ENCODE measurements at regions not wholly inside any gene's neighbourhood (a gene's known extent, or its start where the extent isn't known, plus 50 kb on each side); places are given as distances from the start of the nearest gene placed in this dataset.

DNA sequence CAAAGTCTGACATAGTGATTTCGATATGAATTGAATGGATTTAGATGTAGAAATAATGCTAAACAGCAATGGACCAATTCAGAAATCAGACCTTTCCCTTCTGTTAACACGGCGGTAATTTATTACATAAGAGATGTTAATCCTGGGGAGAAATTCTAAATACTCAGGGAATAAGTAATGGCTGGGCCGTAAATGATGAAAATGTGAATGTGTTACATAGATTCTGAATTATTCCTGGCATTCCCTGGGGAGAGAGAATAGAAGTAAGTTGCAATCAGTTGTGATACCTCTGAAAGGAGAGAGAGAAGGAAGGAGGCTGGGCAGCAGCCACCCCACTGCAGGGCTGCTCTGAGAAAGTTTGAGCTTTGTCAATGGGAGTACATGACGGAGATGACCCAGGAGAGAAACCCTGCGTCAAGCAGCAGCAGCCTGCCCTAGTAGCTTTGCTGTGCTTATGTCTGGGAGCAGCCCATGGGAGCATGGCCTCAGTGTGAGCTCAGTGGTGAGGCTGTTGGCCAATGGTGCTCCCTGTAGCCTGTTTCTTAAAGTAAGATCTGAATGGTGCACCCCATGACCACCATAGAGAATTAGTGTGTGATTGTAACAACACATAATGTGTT is 420.1 kb downstream of the MTRR start:
- intact Hi-C loops (cut with DNase I, micrococcal nuclease), result no loop called here

DNA sequence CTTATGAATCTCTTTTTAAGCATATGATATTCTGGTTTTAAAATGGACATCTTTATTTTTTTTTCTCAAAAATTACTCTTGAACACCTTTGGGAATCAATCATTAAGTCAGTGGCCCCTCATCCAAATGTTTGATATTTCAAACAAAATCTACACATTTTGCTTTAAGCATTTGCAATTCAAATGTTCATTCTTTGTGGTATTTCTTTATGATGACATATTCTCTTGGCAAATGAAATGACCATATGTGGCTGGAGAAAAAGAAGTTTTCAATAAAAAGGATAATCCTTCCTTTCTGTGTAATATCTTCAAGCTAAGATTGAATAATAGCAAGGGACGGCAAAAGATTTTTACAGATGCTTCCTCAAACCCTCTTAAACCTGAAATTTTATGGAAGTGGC is 420.8 kb downstream of the MTRR start:
- H3K4me3 ChIP-seq, result no peak overlapping the region
- no peaks in the 10 kb centered on the region for H3K9me3 ChIP-seq
- DNase-seq (no peak), ATAC-seq (no peak)
- H3K36me3 ChIP-seq (ENCODE audit: low read depth), result no peaks in the 10 kb centered on the region
- no peaks in the 10 kb centered on the region for H3K4me1 ChIP-seq (ENCODE audit: low read depth)
- TF ChIP-seq, protein P1, sequence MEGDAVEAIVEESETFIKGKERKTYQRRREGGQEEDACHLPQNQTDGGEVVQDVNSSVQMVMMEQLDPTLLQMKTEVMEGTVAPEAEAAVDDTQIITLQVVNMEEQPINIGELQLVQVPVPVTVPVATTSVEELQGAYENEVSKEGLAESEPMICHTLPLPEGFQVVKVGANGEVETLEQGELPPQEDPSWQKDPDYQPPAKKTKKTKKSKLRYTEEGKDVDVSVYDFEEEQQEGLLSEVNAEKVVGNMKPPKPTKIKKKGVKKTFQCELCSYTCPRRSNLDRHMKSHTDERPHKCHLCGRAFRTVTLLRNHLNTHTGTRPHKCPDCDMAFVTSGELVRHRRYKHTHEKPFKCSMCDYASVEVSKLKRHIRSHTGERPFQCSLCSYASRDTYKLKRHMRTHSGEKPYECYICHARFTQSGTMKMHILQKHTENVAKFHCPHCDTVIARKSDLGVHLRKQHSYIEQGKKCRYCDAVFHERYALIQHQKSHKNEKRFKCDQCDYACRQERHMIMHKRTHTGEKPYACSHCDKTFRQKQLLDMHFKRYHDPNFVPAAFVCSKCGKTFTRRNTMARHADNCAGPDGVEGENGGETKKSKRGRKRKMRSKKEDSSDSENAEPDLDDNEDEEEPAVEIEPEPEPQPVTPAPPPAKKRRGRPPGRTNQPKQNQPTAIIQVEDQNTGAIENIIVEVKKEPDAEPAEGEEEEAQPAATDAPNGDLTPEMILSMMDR (IDR thresholded peaks at IDR 0.05), result no peak
- intact Hi-C loops (cut with DNase I, micrococcal nuclease), result no loop called here

More for the DNA sequence above, 420.1 kb downstream of the MTRR start:
- no peaks in the 10 kb centered on the region for H3K9me3 ChIP-seq
- no peaks in the 10 kb centered on the region for H3K36me3 ChIP-seq (ENCODE audit: low read depth)
- DNase-seq (no peak), ATAC-seq (no peak)
- TF ChIP-seq, protein P1 (IDR thresholded peaks at IDR 0.05), result no peak
- H3K4me1 ChIP-seq (ENCODE audit: low read depth), result no peaks in the 10 kb centered on the region
- no peak overlapping the region for H3K4me3 ChIP-seq

DNA sequence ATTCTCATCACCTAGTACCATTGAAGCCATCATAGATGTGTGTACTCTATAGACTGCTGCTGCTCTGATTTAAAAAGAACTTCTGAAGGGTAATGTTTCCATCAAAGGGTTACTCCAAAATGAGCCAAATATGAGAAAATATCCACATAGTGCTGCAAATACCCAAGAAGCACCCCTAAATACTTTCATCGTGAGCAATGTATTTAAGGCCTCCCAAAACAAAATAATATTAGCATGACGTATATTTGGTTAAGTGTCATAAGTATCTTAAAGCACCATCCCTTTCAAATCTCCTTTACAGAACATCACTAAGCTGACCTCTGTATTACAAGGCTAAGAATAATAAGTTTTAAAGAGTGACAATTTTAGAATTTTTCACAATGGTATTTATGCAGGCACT is 421.8 kb downstream of the MTRR start:
- ATAC-seq, result no peak
- TF ChIP-seq, protein P1 (IDR thresholded peaks at IDR 0.05), result no peak
- intact Hi-C loops (cut with DNase I, micrococcal nuclease), result no loop called here
- DNase-seq, result no peak
- Histone ChIP-seq H3K4me3 (no peak overlapping the region), H3K4me1 (ENCODE audit: low read depth) (no peaks in the 10 kb centered on the region), H3K9me3 (no peaks in the 10 kb centered on the region), H3K36me3 (ENCODE audit: low read depth) (no peaks in the 10 kb centered on the region)

DNA sequence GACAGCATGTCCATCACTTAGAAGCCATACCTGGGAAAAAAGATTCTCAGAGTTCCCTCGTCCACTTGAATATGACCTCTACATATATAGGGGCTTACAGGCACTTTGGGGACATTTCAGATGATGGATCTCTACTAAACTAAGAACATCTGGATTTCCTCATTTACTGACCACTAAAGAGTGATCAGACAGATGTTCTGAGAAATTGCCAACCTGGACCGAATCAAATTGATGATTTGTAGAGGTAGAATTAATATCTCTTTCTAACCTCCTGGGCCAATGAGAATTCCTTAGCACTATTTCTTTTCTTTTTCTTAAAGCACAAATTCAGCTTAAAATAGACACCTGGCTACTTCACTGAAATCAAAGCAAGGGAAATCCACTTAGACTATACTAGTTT is 422.7 kb downstream of the MTRR start:
- H3K4me3 ChIP-seq, result no peak overlapping the region
- ATAC-seq (no peak), DNase-seq (no peak)
- TF ChIP-seq, protein P1 (IDR thresholded peaks at IDR 0.05), result no peak
- H3K36me3 ChIP-seq (ENCODE audit: low read depth), result no peaks in the 10 kb centered on the region
- intact Hi-C loops (cut with DNase I, micrococcal nuclease), result no loop called here
- H3K9me3 ChIP-seq, result no peaks in the 10 kb centered on the region
- no peaks in the 10 kb centered on the region for H3K4me1 ChIP-seq (ENCODE audit: low read depth)

DNA sequence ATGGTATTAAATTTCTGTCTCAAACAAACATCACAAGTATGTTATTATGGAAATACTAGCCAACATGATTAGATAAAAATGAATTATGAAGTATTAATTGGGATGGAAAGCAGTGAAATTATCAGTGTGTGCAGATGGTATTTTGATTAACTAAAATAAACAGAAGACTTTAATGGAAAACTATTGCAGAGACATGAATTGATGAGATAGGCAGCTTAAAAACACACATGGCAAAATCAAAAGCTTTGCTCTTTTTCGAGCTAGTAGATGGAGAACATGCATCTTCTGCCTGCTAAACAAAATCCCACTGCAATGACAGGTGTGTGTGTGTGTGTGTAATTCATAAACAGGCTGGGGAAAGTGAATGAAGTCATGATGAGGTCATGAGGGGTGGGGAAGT is 426.2 kb downstream of the MTRR start:
- intact Hi-C loops (cut with DNase I, micrococcal nuclease), result no loop called here
- no peaks in the 10 kb centered on the region for H3K4me1 ChIP-seq (ENCODE audit: low read depth)
- H3K36me3 ChIP-seq (ENCODE audit: low read depth), result no peaks in the 10 kb centered on the region
- H3K4me3 ChIP-seq, result no peak overlapping the region
- H3K9me3 ChIP-seq, result no peaks in the 10 kb centered on the region
- TF ChIP-seq, protein P1 (IDR thresholded peaks at IDR 0.05), result no peak
- DNase-seq (no peak), ATAC-seq (no peak)

DNA sequence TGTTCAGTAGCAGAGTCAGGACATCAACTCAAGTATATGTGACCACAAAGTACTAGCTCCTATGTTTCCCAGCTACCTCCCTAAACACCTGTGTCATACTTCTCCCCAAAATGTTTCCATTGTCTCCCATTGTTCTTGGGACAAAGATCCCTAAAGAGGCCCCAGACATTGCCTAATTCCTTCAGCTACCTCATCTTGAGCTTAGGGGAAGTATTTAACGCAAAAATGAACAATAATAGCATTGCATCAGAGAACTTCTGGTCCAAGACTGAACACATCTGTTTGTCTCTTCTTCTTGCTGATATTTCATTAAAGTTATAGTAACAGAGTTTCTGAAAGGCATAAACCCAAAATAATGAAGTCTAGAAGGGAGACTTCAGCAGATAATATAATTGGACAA is 430.8 kb downstream of the MTRR start:
- TF ChIP-seq, protein P1 (IDR thresholded peaks at IDR 0.05), result no peak
- Histone ChIP-seq H3K9me3 (no peaks in the 10 kb centered on the region), H3K4me1 (ENCODE audit: low read depth) (no peaks in the 10 kb centered on the region), H3K36me3 (ENCODE audit: low read depth) (no peaks in the 10 kb centered on the region), H3K4me3 (no peak overlapping the region)
- DNase-seq (no peak), ATAC-seq (no peak)
- intact Hi-C loops (cut with DNase I, micrococcal nuclease), result no loop called here

Measured in mucosa of descending colon (tissue), 3 donors.